ENCODE measurements at regions not wholly inside any gene's neighbourhood (a gene's known extent, or its start where the extent isn't known, plus 50 kb on each side); places are given as distances from the start of the nearest gene placed in this dataset.

DNA sequence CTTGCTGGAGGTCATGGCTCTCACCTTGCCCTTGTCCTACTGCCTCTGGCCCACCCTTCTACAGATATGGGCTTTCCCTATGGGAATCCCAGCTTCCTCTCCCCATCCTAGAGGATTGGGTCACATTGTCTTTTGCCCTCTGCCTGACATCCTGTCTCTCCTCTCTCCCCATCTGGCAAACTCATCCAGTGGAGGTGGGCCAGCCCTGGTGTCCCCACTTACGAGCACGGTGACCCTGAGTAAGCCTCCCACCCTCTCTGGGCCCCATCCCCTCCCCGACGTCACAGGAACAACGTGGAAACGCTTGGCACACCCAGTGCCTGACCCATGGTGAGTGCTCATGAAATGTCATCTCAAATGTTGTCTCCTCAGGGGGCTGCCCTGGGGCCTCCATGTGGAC lies 56.1 kb upstream of the ID3 start:
- Histone ChIP-seq H3K4me3 (no peak overlapping the region), H3K27me3 (peaks cover 0 to 3% of the 10 kb centered on the region in 2 donors), H3K9me3 (no peaks in the 10 kb centered on the region), H3K4me1 (peaks cover 0 to 5% of the 10 kb centered on the region in 2 donors), H3K27ac (no peak overlapping the region), H3K36me3 (no peaks in the 10 kb centered on the region)
- intact Hi-C loops (cut with DNase I; ENCODE audit: low total_unique reads), result no loop called here
- TF ChIP-seq POLR2AphosphoS5 (IDR thresholded peaks at IDR 0.05) (no peak), POLR2A (IDR thresholded peaks at IDR 0.05) (no peak)
- TF ChIP-seq, protein P1, sequence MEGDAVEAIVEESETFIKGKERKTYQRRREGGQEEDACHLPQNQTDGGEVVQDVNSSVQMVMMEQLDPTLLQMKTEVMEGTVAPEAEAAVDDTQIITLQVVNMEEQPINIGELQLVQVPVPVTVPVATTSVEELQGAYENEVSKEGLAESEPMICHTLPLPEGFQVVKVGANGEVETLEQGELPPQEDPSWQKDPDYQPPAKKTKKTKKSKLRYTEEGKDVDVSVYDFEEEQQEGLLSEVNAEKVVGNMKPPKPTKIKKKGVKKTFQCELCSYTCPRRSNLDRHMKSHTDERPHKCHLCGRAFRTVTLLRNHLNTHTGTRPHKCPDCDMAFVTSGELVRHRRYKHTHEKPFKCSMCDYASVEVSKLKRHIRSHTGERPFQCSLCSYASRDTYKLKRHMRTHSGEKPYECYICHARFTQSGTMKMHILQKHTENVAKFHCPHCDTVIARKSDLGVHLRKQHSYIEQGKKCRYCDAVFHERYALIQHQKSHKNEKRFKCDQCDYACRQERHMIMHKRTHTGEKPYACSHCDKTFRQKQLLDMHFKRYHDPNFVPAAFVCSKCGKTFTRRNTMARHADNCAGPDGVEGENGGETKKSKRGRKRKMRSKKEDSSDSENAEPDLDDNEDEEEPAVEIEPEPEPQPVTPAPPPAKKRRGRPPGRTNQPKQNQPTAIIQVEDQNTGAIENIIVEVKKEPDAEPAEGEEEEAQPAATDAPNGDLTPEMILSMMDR (IDR thresholded peaks at IDR 0.05), result no peak
- no peak for DNase-seq (ENCODE audit: low spot score in 2 of 2)

DNA sequence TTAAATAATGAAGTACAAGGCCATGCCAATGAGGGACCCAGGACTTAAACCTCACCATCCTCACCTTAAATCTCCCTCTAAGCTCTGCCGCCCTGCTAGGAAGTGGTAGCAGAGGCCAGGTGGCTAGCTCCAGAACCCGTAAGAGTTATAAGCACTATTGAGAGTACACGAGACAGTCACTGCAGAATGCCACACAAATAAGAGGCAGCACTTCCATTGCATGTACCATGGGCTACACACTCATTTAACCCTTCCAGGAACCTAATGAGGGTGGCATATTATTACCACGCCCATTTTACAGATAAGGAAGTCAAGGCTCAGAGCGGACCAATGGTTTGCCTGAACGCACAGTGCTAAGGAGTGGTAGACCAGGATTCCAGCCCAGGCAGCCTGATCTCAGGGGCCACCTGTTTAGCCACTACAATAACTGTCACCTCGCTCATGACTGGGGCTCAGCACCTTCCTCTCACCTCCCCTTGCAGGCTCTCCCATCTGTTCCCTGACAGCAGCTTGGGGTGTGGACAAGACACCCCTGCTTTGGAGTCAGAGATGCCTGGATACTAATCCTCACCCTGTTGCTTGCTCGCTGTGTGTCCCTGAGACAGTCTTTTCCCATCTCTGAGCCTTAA lies 54.8 kb upstream of the ID3 start:
- no peak for DNase-seq (ENCODE audit: low spot score in 2 of 2)
- H3K27me3 ChIP-seq, result no peaks in the 10 kb centered on the region
- no peak for TF ChIP-seq POLR2A (IDR thresholded peaks at IDR 0.05)
- TF ChIP-seq, protein P1 (IDR thresholded peaks at IDR 0.05), result no peak
- no peak for TF ChIP-seq POLR2AphosphoS5 (IDR thresholded peaks at IDR 0.05)
- no peaks in the 10 kb centered on the region for H3K36me3 ChIP-seq
- intact Hi-C loops (cut with DNase I; ENCODE audit: low total_unique reads), result no loop called here
- H3K4me1 ChIP-seq, result no peaks in the 10 kb centered on the region
- no peaks in the 10 kb centered on the region for H3K9me3 ChIP-seq
- H3K4me3 ChIP-seq, result no peak overlapping the region
- H3K27ac ChIP-seq, result peak overlapping the region in 1 of 2 donors; percentile 32

- intact Hi-C loops (cut with DNase I; ENCODE audit: low total_unique reads), result no loop called here
- no peaks in the 10 kb centered on the region for H3K36me3 ChIP-seq
- H3K27ac ChIP-seq, result peak overlapping the region; percentile 11 to 32
- H3K9me3 ChIP-seq, result no peaks in the 10 kb centered on the region
- TF ChIP-seq POLR2A (IDR thresholded peaks at IDR 0.05) (no peak), POLR2AphosphoS5 (IDR thresholded peaks at IDR 0.05) (no peak)
- TF ChIP-seq, protein P1 (IDR thresholded peaks at IDR 0.05), result no peak
- no peaks in the 10 kb centered on the region for H3K27me3 ChIP-seq
- H3K4me3 ChIP-seq, result no peak overlapping the region
- no peaks in the 10 kb centered on the region for H3K4me1 ChIP-seq
- DNase-seq (ENCODE audit: low spot score in 2 of 2), result peak in 1 of 2 donors; percentile 35
Measured at GRCh38 chr1:23613191-23614031, 54.1 kb upstream of the ID3 start.

GRCh38 chr1:23611601-23612327 lies 52.5 kb upstream of the ID3 start:
- Histone ChIP-seq H3K27me3 (no peaks in the 10 kb centered on the region), H3K36me3 (no peaks in the 10 kb centered on the region), H3K4me3 (no peak overlapping the region), H3K4me1 (no peaks in the 10 kb centered on the region), H3K27ac (no peak overlapping the region), H3K9me3 (no peaks in the 10 kb centered on the region)
- intact Hi-C loops (cut with DNase I; ENCODE audit: low total_unique reads), result no loop called here
- no peak for DNase-seq (ENCODE audit: low spot score in 2 of 2)
- no peak for TF ChIP-seq POLR2AphosphoS5 (IDR thresholded peaks at IDR 0.05)
- TF ChIP-seq, protein P1 (IDR thresholded peaks at IDR 0.05), result no peak
- TF ChIP-seq POLR2A (IDR thresholded peaks at IDR 0.05), result no peak

All from breast epithelium (tissue), 4 donors.